BE2C (cell line): ENCODE measurements at regions not wholly inside any gene's neighbourhood (a gene's known extent, or its start where the extent isn't known, plus 50 kb on each side); places are given as distances from the start of the nearest gene placed in this dataset.

Source experiments
- DNase-seq: peaks from one replicate; pipeline ENCODE4 v3.0.0-alpha.2; 2020
- H3K27me3 ChIP-seq: fragments of 250-450 bp; sonication (Bioruptor Pico); 2 replicates; pipeline ENCODE4 v1.5.1; 2020; ENCODE audit warnings: mild to moderate bottlenecking
- H3K36me3 ChIP-seq: fragments of 250-450 bp; sonication (Bioruptor Pico); 2 replicates; pipeline ENCODE4 v1.5.1; 2020; ENCODE audit warnings: mild to moderate bottlenecking
- H3K4me1 ChIP-seq: fragments of 250-450 bp; sonication (Bioruptor Pico); 2 replicates; pipeline ENCODE4 v1.5.1; 2020
- H3K4me3 ChIP-seq: 2 replicates; pipeline ENCODE4 v1.5.1; 2011; ENCODE audit warnings: low read depth, low read length
- H3K9me3 ChIP-seq: fragments of 250-450 bp; sonication (Bioruptor Pico); 2 replicates; pipeline ENCODE4 v1.5.1; 2020
- CTCF ChIP-seq: IDR thresholded peaks from 2 replicates; pipeline ENCODE4 v1.5.1; 2012; ENCODE audit warnings: mild to moderate bottlenecking, low read depth, low read length

DNA sequence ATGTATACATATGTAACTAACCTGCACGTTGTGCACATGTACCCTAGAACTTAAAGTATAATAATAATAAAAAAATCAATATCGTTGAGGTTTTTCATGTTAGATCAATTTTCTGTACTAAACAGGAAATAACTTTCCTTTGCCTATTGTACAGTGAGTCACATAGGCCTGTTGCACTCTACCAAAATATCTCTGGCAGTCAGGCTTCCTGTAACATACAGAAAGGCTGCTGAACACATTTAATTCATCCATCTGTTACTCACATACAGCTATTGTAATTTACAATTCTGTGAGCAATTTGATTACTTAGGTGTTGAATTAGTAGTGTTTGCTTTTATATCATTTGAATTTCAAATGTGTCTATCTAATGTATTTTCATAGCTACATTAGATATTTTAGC, 427.8 kb downstream of the TMA16 start:
- Histone ChIP-seq H3K4me1 (no peaks in the 10 kb centered on the region), H3K4me3 (no peak overlapping the region), H3K36me3 (no peaks in the 10 kb centered on the region), H3K9me3 (no peaks in the 10 kb centered on the region), H3K27me3 (no peaks in the 10 kb centered on the region)
- DNase-seq: no peak
- no peak for TF ChIP-seq CTCF

- no peaks in the 10 kb centered on the region for H3K9me3 ChIP-seq
- no peak overlapping the region for H3K4me3 ChIP-seq
- H3K36me3 ChIP-seq: no peaks in the 10 kb centered on the region
- no peak for TF ChIP-seq CTCF
- no peaks in the 10 kb centered on the region for H3K4me1 ChIP-seq
- no peak for DNase-seq
- no peaks in the 10 kb centered on the region for H3K27me3 ChIP-seq
Observed at GRCh38 chr4:163923092-163923491, 428.6 kb downstream of the TMA16 start.

GRCh38 chr4:163930086-163930485, 435.6 kb downstream of the TMA16 start:
- no peak for DNase-seq
- H3K27me3 ChIP-seq: no peaks in the 10 kb centered on the region
- no peaks in the 10 kb centered on the region for H3K9me3 ChIP-seq
- H3K36me3 ChIP-seq: no peaks in the 10 kb centered on the region
- H3K4me1 ChIP-seq: no peaks in the 10 kb centered on the region
- H3K4me3 ChIP-seq: no peak overlapping the region
- TF ChIP-seq CTCF: no peak

GRCh38 chr4:163932504-163932903, 438.0 kb downstream of the TMA16 start:
- H3K36me3 ChIP-seq: no peaks in the 10 kb centered on the region
- no peaks in the 10 kb centered on the region for H3K27me3 ChIP-seq
- no peak for TF ChIP-seq CTCF
- no peaks in the 10 kb centered on the region for H3K9me3 ChIP-seq
- no peak overlapping the region for H3K4me3 ChIP-seq
- no peak for DNase-seq
- H3K4me1 ChIP-seq: no peaks in the 10 kb centered on the region

- Histone ChIP-seq H3K36me3 (no peaks in the 10 kb centered on the region), H3K4me1 (no peaks in the 10 kb centered on the region), H3K4me3 (no peak overlapping the region), H3K27me3 (no peaks in the 10 kb centered on the region), H3K9me3 (no peaks in the 10 kb centered on the region)
- TF ChIP-seq CTCF: no peak
- no peak for DNase-seq
Observed at GRCh38 chr4:163939597-163939996, 445.1 kb downstream of the TMA16 start.

DNA sequence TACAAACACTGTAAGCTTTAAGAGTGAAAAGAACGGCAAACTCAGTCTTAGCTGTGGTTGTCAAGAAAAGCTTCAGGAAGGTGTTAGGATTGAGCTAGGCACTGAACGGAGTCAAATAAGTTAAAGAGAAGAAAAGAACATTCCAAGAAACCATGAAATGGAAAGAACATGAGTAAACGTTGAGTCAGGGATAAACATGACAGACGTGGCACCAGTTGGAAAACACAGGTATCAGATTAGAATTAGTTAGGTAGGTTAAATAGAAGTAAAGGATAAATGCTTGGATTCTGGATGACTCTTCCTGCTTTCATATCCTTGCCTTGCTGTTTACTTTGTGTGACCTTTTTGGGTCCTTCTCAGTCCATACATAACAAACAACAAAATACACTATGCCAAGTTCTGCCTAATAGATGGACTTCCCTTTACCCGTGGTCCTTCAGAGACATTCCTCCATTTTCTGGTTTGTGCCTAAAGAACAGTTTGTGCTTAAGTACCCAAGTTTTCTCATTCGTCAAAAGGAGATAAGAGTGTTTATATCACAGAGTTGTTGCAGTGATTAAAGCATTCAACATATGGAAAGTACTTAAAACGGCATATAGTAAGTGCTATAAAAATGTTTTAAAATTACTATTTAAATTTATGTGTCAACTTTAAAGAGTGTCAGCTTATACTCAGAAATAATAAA, 446.9 kb downstream of the TMA16 start:
- Histone ChIP-seq H3K27me3 (no peaks in the 10 kb centered on the region), H3K36me3 (no peaks in the 10 kb centered on the region), H3K9me3 (no peaks in the 10 kb centered on the region), H3K4me1 (no peaks in the 10 kb centered on the region), H3K4me3 (no peak overlapping the region)
- no peak for TF ChIP-seq CTCF
- DNase-seq: no peak
